KMS-11 (cell line): ENCODE measurements at regions not wholly inside any gene's neighbourhood (a gene's known extent, or its start where the extent isn't known, plus 50 kb on each side); places are given as distances from the start of the nearest gene placed in this dataset.

Experiments
- H2AFZ ChIP-seq: fragments of 200-600 bp; sonication (generic); 2 replicates; pipeline ENCODE4 v1.6.1; 2016; ENCODE audit warnings: antibody characterized with exemption, mixed run types, low read depth
- H3K27ac ChIP-seq: fragments of 200-600 bp; sonication (generic); 2 replicates; pipeline ENCODE4 v1.6.1; 2016; ENCODE audit warnings: mild to moderate bottlenecking, mixed run types
- H3K27me3 ChIP-seq: fragments of 200-600 bp; sonication (generic); 2 replicates; pipeline ENCODE4 v1.6.1; 2017; ENCODE audit warnings: mild to moderate bottlenecking, low read depth, mixed run types, moderate library complexity; ENCODE audit not compliant: insufficient read depth
- H3K36me3 ChIP-seq: fragments of 200-600 bp; sonication (generic); 2 replicates; pipeline ENCODE4 v1.6.1; 2017; ENCODE audit warnings: mild to moderate bottlenecking, mixed run types; ENCODE audit not compliant: insufficient read depth
- H3K4me1 ChIP-seq: fragments of 200-600 bp; sonication (generic); 2 replicates; pipeline ENCODE4 v1.6.1; 2016; ENCODE audit warnings: mild to moderate bottlenecking, low read depth, mixed run types; ENCODE audit not compliant: poor library complexity, severe bottlenecking
- H3K4me2 ChIP-seq: fragments of 200-600 bp; sonication (generic); 2 replicates; pipeline ENCODE4 v1.7.0; 2016; ENCODE audit warnings: mild to moderate bottlenecking, mixed run types
- H3K4me3 ChIP-seq: fragments of 200-600 bp; sonication (generic); IDR thresholded peaks from 2 replicates; pipeline ENCODE4 v1.6.1; 2017; ENCODE audit warnings: low read depth, low read length, mixed read lengths; ENCODE audit not compliant: insufficient read depth
- H3K79me2 ChIP-seq: fragments of 200-600 bp; sonication (generic); 2 replicates; pipeline ENCODE4 v1.6.1; 2016; ENCODE audit warnings: low read depth, mixed run types; ENCODE audit not compliant: insufficient read depth
- H3K9ac ChIP-seq: fragments of 200-600 bp; sonication (generic); 2 replicates; pipeline ENCODE4 v1.6.1; 2016; ENCODE audit warnings: mild to moderate bottlenecking, mixed run types
- H4K20me1 ChIP-seq: fragments of 200-600 bp; sonication (generic); 2 replicates; pipeline ENCODE4 v1.6.1; 2016; ENCODE audit warnings: mild to moderate bottlenecking, mixed run types; ENCODE audit not compliant: insufficient read depth
- TF ChIP-seq, protein P1 (sequence below): fragments of 200-600 bp; sonication (generic); conservative IDR thresholded peaks from 2 replicates; pipeline ENCODE4 v1.6.1; 2017; ENCODE audit warnings: low read depth, mild to moderate bottlenecking, antibody characterized with exemption, low read length, moderate library complexity, mixed read lengths

DNA sequence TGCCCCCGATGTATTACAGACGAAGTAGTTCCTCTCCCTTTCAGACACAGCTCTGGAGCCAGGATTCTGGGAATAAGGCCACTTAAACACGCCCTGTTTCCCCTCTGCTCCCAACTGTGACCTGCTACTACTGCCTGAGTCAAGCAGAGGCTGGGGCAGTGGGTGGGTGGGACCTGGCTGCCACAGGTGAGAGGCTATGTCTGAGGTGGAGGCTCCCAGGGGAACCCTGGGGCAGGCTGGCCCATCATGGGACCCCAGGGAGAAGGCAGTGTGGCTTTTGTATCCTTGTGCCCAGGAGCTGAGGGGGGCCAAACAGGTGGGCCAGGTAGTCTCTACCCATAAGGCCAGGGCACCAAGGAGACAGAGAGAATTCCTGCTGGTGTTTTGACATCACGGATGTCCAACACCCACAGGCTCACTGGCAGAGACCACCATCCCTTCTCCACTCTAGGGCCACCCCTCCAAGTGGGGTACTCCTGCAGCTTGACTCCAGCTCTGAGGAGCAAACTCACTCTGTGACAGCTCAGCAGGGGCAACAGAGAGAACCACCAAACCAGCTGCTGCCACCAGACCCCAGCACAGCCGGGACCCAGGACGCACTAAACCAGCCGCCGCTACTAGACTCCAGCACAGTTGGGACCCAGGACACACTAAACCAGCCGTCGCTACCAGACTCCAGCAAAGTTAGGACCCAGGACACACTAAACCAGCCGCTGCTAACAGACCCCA lies 105.3 kb upstream of the SMURF2 start:
- Histone ChIP-seq H3K9ac (no peak overlapping the region), H3K27me3 (no peaks in the 10 kb centered on the region), H3K4me2 (no peak overlapping the region), H3K4me1 (no peaks in the 10 kb centered on the region), H4K20me1 (no peaks in the 10 kb centered on the region), H3K4me3 (no peak overlapping the region), H3K79me2 (no peaks in the 10 kb centered on the region), H3K36me3 (no peaks in the 10 kb centered on the region), H3K27ac (no peak overlapping the region), H2AFZ (no peak overlapping the region)
- TF ChIP-seq, protein P1, sequence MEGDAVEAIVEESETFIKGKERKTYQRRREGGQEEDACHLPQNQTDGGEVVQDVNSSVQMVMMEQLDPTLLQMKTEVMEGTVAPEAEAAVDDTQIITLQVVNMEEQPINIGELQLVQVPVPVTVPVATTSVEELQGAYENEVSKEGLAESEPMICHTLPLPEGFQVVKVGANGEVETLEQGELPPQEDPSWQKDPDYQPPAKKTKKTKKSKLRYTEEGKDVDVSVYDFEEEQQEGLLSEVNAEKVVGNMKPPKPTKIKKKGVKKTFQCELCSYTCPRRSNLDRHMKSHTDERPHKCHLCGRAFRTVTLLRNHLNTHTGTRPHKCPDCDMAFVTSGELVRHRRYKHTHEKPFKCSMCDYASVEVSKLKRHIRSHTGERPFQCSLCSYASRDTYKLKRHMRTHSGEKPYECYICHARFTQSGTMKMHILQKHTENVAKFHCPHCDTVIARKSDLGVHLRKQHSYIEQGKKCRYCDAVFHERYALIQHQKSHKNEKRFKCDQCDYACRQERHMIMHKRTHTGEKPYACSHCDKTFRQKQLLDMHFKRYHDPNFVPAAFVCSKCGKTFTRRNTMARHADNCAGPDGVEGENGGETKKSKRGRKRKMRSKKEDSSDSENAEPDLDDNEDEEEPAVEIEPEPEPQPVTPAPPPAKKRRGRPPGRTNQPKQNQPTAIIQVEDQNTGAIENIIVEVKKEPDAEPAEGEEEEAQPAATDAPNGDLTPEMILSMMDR, result no peak

DNA sequence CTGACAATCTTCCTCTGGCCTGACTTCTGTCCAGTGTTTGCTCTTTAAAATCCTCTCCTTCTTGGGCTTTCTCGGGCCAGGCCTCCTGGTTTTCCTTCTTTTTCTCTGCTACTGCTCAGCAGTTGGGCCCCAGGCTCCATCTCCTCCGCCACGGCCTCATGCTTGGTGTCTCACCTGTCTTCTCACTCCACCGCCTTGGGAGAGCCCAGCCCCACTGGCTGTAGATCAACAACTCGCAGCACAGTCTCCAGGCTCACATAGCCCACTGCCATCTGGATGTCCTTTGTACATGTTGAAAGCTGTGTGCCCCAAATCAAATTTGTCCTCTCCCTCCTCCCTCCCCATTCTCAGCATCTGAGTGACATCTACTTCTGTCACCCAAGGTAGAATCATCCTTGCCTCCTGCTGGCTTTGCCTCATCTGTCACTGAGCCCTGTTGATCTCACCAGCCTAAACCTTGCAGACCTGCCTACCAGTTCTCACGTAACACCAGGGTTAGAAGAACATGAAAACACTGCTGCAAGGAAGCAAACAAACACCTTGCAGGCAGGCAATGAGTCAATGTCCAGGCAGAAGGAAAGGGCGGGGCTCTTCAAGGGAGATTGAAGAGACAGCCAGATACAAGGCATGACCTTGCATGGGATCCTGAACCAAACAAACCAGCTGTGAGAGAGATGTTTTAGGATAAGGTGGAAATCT lies 103.2 kb upstream of the SMURF2 start:
- H3K4me3 ChIP-seq, result no peak overlapping the region
- no peak overlapping the region for H3K4me2 ChIP-seq
- no peaks in the 10 kb centered on the region for H3K79me2 ChIP-seq
- TF ChIP-seq, protein P1, result no peak
- no peaks in the 10 kb centered on the region for H4K20me1 ChIP-seq
- H3K27ac ChIP-seq, result no peak overlapping the region
- no peaks in the 10 kb centered on the region for H3K27me3 ChIP-seq
- no peaks in the 10 kb centered on the region for H3K36me3 ChIP-seq
- H2AFZ ChIP-seq, result no peak overlapping the region
- no peak overlapping the region for H3K9ac ChIP-seq
- no peaks in the 10 kb centered on the region for H3K4me1 ChIP-seq

DNA sequence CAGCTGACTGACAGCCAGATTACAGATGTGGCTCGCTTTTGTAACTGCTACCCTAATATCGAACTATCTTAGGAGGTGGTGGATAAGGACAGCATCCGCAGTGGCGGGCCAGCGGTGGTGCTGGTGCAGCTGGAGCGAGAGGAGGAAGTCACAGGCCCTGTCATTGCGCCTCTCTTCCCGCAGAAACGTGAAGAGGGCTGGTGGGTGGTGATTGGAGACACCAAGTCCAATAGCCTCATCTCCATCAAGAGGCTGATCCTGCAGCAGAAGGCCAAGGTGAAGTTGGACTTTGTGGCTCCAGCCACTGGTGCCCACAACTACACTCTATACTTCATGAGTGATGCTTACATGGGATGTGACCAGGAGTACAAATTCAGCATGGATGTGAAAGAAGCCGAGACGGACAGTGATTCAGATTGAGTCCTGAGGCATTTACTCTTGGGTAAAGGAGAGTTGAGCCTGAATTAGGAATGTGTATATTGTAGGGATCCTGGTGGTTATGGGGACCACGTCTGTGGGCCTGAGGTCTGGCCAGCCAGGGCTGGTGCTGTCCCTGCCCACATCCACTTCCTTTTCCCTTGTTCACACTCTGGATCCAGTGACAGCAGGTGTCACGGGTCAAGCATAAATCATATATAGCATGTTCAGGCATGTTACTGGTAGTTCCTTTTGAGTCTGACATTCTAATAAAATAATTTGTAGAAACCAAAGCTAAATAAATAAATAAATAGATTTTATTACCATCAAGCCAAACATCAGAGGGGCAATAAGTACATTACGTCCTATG lies 89.0 kb upstream of the SMURF2 start:
- Histone ChIP-seq H3K4me3 (no peak overlapping the region), H4K20me1 (no peaks in the 10 kb centered on the region), H3K4me1 (no peaks in the 10 kb centered on the region), H3K36me3 (no peaks in the 10 kb centered on the region), H3K4me2 (no peak overlapping the region), H3K27ac (no peak overlapping the region), H3K79me2 (no peaks in the 10 kb centered on the region), H2AFZ (no peak overlapping the region), H3K9ac (no peak overlapping the region), H3K27me3 (no peaks in the 10 kb centered on the region)
- TF ChIP-seq, protein P1, result no peak

DNA sequence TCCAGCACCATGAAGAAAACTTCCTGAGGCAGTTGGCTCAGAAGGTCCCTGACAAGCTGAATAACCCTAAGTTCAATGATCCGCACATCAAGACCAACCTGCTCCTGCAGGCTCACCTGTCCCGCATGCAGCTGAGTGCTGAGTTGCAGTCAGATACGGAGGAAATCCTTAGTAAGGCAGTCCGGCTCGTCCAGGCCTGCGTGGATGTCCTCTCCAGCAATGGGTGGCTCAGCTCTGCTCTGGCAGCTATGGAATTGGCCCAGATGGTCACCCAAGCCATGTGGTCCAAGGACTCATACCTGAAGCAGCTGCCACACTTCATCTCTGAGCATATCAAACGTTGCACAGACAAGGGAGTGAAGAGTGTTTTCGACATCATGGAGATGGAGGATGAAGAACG lies 88.4 kb upstream of the SMURF2 start:
- H3K27me3 ChIP-seq, result no peaks in the 10 kb centered on the region
- no peak overlapping the region for H2AFZ ChIP-seq
- no peak overlapping the region for H3K9ac ChIP-seq
- H3K4me2 ChIP-seq, result no peak overlapping the region
- no peaks in the 10 kb centered on the region for H3K4me1 ChIP-seq
- no peak overlapping the region for H3K27ac ChIP-seq
- no peak overlapping the region for H3K4me3 ChIP-seq
- no peaks in the 10 kb centered on the region for H3K79me2 ChIP-seq
- TF ChIP-seq, protein P1, result no peak
- H4K20me1 ChIP-seq, result no peaks in the 10 kb centered on the region
- H3K36me3 ChIP-seq, result no peaks in the 10 kb centered on the region
